ENCODE measurements at regions not wholly inside any gene's neighbourhood (a gene's known extent, or its start where the extent isn't known, plus 50 kb on each side); places are given as distances from the start of the nearest gene placed in this dataset.

DNA sequence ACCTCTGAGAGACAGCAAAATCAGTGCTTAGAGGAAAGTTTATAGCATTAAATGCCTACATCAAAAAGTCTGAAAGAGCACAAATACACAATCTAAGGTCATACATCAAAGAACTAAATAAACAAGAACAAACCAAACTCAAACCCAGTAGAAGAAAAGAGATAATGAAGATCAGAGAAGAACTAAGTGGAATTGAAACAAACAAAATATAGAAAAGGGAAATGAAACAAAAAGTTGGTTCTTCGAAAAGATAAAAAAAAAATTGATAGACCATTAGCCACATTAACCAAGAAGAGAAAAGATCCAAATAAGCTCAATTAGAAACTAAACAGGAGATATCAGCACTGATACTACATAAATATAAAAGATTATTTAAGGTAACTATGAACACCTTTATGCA is 280.0 kb upstream of the NRG3 start:
- TF ChIP-seq, protein P1, sequence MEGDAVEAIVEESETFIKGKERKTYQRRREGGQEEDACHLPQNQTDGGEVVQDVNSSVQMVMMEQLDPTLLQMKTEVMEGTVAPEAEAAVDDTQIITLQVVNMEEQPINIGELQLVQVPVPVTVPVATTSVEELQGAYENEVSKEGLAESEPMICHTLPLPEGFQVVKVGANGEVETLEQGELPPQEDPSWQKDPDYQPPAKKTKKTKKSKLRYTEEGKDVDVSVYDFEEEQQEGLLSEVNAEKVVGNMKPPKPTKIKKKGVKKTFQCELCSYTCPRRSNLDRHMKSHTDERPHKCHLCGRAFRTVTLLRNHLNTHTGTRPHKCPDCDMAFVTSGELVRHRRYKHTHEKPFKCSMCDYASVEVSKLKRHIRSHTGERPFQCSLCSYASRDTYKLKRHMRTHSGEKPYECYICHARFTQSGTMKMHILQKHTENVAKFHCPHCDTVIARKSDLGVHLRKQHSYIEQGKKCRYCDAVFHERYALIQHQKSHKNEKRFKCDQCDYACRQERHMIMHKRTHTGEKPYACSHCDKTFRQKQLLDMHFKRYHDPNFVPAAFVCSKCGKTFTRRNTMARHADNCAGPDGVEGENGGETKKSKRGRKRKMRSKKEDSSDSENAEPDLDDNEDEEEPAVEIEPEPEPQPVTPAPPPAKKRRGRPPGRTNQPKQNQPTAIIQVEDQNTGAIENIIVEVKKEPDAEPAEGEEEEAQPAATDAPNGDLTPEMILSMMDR (IDR thresholded peaks at IDR 0.05) = no peak

DNA sequence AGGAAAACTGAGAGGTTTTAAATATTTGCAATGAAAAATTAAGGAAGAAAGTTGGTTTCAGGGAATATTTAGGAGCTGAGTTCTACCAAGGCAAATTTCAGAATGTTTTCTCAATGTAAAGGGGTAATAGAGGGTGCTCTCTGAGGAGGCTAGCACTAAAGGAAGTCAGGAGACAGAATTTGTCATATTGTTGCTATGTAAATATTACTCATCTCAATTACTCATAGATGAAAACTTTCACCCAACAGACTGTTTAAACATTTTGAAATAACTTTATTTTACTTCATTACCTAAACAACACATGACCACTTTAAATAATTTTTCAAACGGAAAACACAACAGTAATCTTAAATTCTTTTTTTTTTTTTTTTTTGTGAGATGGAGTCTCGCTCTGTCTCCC is 274.8 kb upstream of the NRG3 start:
- TF ChIP-seq, protein P1 (IDR thresholded peaks at IDR 0.05) = no peak

DNA sequence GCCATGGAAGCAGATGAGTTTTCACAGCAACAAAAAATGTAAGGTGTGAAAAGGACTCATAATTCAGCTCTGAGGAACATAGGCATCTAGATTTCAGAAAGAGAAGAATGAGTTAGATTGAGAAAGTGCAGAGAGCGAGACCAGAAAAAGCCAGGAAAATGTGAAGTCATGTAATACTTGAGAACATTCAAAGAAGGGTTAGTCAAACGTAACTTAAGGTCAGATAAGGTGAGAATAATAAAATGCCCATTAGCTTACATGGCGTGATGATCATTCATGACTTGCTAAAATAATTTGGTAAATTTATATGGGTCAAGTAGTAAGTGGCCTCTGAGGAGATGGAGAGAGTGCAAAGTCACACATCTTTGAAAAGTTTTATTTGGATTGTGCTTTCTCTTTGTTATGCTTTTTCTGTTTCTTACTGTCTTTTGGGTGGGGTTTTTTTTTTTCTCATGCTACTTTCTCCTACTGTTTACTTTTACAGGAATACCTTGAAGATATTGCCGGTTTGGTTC is 271.8 kb upstream of the NRG3 start:
- TF ChIP-seq, protein P1 (IDR thresholded peaks at IDR 0.05) = no peak

DNA sequence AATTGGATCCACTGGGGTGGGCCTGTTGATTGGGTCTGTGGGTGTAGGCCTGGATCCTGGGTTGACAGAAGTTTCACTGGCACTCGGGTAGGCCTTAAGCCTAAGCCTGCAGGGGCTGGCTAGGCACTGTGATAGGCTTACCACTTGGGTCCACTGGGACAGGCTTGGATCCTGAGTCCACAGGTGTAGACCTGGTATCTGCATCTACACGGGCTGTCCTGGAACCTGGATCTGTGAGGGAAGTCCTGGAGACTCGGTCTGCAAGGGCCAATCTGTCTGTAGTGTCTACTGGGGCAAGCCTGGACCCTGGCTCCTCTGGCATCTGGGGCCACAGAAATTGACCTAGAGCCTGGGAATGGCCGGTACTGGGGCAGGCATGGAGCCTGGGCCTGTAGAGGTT is 219.0 kb upstream of the NRG3 start:
- TF ChIP-seq, protein P1 (IDR thresholded peaks at IDR 0.05) = no peak

DNA sequence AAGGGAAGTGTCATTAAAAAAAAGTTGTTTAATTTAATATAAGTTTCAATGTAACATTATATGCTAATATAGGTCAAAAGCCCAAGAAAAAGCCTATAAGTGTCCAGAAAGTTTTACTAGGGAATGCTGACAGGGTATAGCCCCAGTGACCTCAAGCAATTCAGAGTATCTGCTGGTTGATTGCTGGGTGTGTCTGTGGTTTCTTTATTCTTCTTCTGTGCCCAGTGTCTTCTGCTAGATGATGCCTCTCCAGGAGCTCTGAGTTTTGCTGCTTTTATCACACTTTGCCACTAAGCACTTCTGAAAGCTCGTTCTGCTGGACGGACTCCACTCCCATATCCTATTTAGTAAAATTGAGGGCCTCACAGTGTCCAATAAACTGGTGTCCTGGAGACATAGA is 212.2 kb upstream of the NRG3 start:
- TF ChIP-seq, protein P1 (IDR thresholded peaks at IDR 0.05) = no peak

DNA sequence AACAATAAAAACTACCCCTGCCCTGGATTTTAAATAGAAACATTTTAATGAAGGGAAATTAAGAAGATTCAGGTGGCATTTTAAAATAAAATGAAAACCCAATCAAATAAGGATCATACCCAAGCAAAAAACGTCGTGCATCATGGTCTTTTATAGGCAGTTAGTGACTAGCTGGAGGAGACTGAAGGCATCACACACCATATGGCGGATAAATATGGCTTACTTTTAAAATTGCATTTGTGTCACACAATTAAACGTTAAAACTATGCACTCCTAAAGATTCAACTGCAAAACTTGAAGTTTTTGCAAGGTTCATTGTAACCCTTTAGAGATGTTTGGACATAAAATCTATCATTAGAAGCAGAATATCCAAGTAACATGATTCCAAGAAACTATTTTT is 200.1 kb upstream of the NRG3 start:
- TF ChIP-seq, protein P1 (IDR thresholded peaks at IDR 0.05) = no peak

DNA sequence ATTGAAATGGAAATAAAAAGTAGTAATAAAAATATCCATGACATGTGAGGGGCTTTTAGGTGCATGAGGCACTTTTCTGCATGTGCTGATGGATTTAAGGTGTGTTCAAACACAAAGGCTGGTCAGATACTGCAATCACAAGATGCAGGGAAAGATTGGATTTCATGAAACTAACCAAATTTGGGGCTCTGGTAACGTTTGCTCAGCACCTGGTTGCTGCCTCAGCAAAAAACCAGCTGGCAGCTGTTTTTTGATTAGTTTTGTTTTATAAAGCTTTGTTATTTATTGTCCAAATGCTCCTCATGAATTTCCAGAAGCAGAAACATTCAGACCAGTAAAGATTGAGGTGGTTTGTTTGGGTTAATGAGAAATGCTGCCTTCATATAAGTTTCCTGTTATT is 195.7 kb upstream of the NRG3 start:
- TF ChIP-seq, protein P1 (IDR thresholded peaks at IDR 0.05) = no peak

DNA sequence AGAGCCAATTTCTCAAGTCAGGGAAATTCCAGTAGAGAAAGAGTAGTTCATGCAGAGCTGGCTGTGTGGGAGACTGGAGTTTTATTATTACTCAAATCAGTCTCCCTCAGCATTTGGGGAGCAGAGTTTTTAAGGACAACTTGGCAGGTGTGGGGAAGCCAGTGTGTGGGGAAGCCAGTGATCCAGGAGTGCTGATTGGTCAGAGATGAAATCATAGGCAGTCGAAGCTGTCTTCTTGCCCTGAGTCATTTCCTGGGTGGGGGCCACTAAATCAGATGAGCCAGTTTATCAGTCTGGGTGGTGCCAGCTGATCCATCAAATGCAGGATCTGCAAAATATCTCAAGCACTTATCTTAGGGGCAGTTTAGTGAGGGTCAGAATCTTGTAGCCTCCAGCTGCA is 194.6 kb upstream of the NRG3 start:
- TF ChIP-seq, protein P1 (IDR thresholded peaks at IDR 0.05) = no peak

Measured in LNCAP (cell line).